ENCODE measurements at regions not wholly inside any gene's neighbourhood (a gene's known extent, or its start where the extent isn't known, plus 50 kb on each side); places are given as distances from the start of the nearest gene placed in this dataset.

DNA sequence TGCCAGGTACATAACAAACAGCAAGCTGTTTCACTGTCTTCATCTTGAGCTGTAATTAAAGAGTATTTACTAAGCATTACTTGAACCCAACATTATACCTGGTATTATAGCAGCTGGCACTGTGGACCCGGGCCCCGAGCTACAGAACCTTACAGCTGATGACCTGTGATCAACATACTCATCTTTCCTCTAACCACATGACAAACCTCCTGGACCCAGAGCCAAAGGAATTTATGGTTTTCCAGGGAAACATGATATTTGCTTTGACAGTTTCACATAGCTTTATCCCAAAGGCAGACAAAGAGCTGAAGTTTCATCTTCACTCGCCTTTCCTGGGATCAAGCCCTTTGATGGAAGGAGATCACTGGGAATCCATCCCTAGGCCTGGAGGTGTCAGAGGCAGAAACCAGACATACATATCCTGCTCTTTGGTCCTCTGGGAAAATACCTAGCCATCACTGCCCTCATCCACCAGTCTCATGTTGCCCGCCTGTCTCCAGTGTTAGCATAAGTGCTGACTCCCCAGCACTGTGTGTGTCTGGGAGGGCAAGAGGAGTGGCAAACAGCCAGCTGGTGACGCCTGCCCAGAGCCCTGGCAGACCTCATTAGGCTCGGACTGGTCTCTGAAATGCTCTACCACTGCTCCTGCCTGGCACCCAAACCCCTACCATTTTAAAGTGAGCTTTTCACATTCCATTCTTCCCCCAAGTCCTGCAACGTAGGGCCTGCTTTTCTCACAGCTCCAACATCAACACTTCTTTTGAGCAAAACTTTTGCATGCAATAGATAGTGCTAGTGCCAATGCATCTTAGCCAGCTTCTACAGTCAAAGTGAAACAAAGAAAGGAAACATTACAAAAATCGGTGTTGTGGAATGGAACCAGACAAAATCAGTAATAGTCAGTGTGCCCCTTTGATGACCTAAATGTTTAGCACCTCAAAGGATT, 138.8 kb upstream of the CTAGE1 start:
- TF ChIP-seq SIN3A (IDR thresholded peaks at IDR 0.05; ENCODE audit: borderline replicate concordance, insufficient read depth, low read length), result no peak
- TF ChIP-seq, protein P1, sequence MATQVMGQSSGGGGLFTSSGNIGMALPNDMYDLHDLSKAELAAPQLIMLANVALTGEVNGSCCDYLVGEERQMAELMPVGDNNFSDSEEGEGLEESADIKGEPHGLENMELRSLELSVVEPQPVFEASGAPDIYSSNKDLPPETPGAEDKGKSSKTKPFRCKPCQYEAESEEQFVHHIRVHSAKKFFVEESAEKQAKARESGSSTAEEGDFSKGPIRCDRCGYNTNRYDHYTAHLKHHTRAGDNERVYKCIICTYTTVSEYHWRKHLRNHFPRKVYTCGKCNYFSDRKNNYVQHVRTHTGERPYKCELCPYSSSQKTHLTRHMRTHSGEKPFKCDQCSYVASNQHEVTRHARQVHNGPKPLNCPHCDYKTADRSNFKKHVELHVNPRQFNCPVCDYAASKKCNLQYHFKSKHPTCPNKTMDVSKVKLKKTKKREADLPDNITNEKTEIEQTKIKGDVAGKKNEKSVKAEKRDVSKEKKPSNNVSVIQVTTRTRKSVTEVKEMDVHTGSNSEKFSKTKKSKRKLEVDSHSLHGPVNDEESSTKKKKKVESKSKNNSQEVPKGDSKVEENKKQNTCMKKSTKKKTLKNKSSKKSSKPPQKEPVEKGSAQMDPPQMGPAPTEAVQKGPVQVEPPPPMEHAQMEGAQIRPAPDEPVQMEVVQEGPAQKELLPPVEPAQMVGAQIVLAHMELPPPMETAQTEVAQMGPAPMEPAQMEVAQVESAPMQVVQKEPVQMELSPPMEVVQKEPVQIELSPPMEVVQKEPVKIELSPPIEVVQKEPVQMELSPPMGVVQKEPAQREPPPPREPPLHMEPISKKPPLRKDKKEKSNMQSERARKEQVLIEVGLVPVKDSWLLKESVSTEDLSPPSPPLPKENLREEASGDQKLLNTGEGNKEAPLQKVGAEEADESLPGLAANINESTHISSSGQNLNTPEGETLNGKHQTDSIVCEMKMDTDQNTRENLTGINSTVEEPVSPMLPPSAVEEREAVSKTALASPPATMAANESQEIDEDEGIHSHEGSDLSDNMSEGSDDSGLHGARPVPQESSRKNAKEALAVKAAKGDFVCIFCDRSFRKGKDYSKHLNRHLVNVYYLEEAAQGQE (IDR thresholded peaks at IDR 0.05; ENCODE audit: insufficient read depth in 1 of 2, low read depth in 2 of 2, low read length in 2 of 2), result no peak
- TF ChIP-seq FOXP2 (optimal IDR thresholded peaks at IDR 0.05; ENCODE audit: borderline replicate concordance, extremely low read depth, extremely low read length, insufficient read depth), result no peak
- TF ChIP-seq POLR2AphosphoS5 (IDR thresholded peaks at IDR 0.05; ENCODE audit: low read depth, low read length), result no peak
- TF ChIP-seq TAF1 (IDR thresholded peaks at IDR 0.05; ENCODE audit: borderline replicate concordance, insufficient read depth, low read length), result no peak

DNA sequence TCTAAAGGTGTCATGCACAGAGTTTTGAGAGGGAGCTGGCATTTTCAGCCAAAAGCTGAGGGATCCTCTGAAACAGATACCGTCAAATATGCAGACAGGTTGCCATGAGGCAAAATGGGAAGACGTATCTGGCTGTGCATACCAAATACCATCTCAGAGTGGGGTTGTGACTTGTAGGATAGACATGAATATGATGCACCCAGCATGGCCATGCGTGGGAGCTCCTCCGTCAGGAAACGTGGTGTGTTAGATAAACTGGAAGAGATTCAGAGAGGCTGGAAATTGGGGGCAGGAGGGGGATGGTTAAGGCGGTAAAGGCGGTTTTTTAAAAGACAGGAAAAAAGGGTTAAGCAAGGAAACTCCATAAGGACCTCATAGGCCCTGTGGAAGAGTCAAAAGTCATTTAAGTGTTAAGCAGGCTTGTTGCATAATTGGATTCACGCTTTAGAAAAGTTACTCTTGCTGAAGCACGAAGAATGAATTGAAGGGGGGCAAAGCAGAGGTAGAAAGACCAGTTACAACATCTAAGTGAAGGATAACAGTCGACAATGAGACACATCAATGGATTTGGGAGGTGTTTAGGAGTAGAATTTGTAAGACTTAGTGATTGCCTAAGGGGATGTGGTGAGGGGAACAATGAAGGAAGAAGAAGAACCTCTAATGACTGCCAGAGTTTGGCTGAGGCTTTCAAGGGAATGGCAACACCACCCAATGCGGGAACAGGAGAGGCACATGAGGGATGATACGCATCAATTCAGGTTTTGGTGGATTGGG, 139.6 kb upstream of the CTAGE1 start:
- TF ChIP-seq TAF1 (IDR thresholded peaks at IDR 0.05; ENCODE audit: borderline replicate concordance, insufficient read depth, low read length) (no peak), FOXP2 (optimal IDR thresholded peaks at IDR 0.05; ENCODE audit: borderline replicate concordance, extremely low read depth, extremely low read length, insufficient read depth) (no peak), SIN3A (IDR thresholded peaks at IDR 0.05; ENCODE audit: borderline replicate concordance, insufficient read depth, low read length) (no peak), POLR2AphosphoS5 (IDR thresholded peaks at IDR 0.05; ENCODE audit: low read depth, low read length) (no peak)
- TF ChIP-seq, protein P1 (IDR thresholded peaks at IDR 0.05; ENCODE audit: insufficient read depth in 1 of 2, low read depth in 2 of 2, low read length in 2 of 2), result no peak

DNA sequence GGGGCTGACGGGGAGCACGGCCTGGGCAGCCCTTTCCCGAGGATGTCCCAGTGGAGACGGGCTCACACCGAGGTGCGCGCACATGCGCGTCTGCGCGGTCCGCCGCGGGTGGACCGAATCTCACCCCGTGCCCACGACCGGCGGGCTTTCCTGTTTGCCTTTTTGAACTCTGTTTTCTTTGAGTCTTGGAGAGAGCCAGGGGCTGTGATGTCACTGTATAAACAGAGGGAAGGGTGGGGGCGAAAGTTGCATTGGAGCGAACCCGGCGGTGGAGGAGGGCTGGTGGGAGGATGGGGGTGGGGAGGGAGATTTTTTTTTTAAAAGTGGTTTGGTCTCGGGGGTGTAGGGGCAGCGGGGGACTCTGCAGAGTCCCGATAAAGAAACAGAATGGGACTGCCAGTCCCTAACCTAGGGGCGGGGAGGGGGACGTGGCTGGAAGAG, 141.2 kb upstream of the CTAGE1 start:
- TF ChIP-seq TAF1 (IDR thresholded peaks at IDR 0.05; ENCODE audit: borderline replicate concordance, insufficient read depth, low read length), result 0 out of 2 replicates have a peak, but pooled peaks have one; percentile 2
- TF ChIP-seq SIN3A (IDR thresholded peaks at IDR 0.05; ENCODE audit: borderline replicate concordance, insufficient read depth, low read length), result no peak
- TF ChIP-seq, protein P1 (IDR thresholded peaks at IDR 0.05; ENCODE audit: insufficient read depth in 1 of 2, low read depth in 2 of 2, low read length in 2 of 2), result no peak
- TF ChIP-seq FOXP2 (optimal IDR thresholded peaks at IDR 0.05; ENCODE audit: borderline replicate concordance, extremely low read depth, extremely low read length, insufficient read depth), result peak; percentile 49
- TF ChIP-seq POLR2AphosphoS5 (IDR thresholded peaks at IDR 0.05; ENCODE audit: low read depth, low read length), result no peak; the same call in 1 of the 2 replicates

DNA sequence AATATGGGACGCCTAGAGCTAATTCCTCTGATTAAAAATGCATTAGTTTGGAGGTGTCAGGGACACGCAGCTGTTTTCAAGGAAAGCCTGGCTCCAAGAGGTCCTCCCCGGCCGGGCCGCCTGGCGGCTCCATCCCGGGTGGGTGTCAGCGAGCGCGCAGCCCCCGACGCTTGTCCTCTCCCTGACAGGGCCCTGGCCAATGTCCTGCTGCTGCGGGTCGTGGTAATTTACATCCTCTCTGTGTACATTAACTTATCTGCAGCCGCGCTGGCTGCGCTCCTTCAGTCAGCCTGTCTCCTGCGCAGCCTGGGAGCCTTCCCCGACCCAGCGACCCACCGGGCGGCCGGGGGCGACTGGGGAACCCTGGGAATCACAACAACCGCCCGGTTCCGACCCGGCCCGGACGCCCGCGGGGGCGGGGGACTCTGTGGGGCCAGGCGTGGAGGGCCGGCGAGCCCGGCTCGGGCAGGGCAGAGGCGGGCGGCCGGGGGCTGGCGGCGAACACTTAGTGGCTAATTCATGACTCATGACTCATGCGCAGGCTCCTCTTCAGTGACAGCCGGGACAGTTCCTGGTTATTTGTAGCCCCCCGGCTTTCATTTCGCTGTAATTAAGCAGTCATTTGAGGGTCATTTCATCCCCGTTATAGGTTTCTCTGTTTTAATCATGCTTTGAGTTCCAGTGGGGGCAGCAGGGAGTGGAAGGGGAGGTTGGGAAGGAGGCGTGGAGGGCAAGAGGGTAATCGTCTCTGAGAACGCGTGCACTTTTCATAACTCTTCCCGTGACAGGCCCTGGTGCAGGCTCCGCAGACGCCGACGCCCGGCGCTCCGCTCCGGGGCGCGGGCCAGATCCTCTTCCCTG, 141.9 kb upstream of the CTAGE1 start:
- TF ChIP-seq POLR2AphosphoS5 (IDR thresholded peaks at IDR 0.05; ENCODE audit: low read depth, low read length) (peak; percentile 68), FOXP2 (optimal IDR thresholded peaks at IDR 0.05; ENCODE audit: borderline replicate concordance, extremely low read depth, extremely low read length, insufficient read depth) (peak; percentile 69), SIN3A (IDR thresholded peaks at IDR 0.05; ENCODE audit: borderline replicate concordance, insufficient read depth, low read length) (peak; percentile 55; the same call in 1 of the 2 replicates)
- TF ChIP-seq, protein P1 (IDR thresholded peaks at IDR 0.05; ENCODE audit: insufficient read depth in 1 of 2, low read depth in 2 of 2, low read length in 2 of 2), result no peak; a peak in 1 of 4 replicates
